Panc1 (cell line): ENCODE measurements at regions not wholly inside any gene's neighbourhood (a gene's known extent, or its start where the extent isn't known, plus 50 kb on each side); places are given as distances from the start of the nearest gene placed in this dataset.
"Not testable (repeated sequence)": the region's sequence is repeated elsewhere in the genome, so short reads cannot be mapped to it uniquely, and the experiment has no call there.

Source experiments
- ATAC-seq: fragments of 200-7000 bp; cut with Tn5 transposase; 2 replicates; pipeline ENCODE4 v1.9.1; 2020; ENCODE audit warnings: mild to moderate bottlenecking, moderate library complexity
- BruUV-seq: library from RNA; stranded (reverse); fragments of 400-500 nt; replicated peaks from 2 replicates; lab custom pipeline; 2021; lab: Mats Ljungman, UMichigan
- CTCF ChIA-PET: fragments of 300-600 bp; sonication (Branson Sonifier 250); formaldehyde crosslinking; loops from one replicate; lab custom pipeline; 2022; ENCODE audit warnings: antibody characterized with exemption; lab: Charles Lee
- POLR2A ChIA-PET: fragments of 300-600 bp; sonication (Branson Sonifier 250); formaldehyde crosslinking; loops from one replicate; lab custom pipeline; 2022; ENCODE audit warnings: antibody characterized with exemption; lab: Charles Lee
- DNase-seq: peaks from one replicate; pipeline ENCODE4 v3.0.0-alpha.2; 2010; ENCODE audit warnings: low read depth, low spot score
- H3K27ac ChIP-seq: 2 replicates; pipeline ENCODE4 v1.5.1; 2011; ENCODE audit warnings: mild to moderate bottlenecking, low read length, inconsistent platforms
- H3K27me3 ChIP-seq: fragments of 200-500 bp; sonication (Bioruptor generic); 2 replicates; pipeline ENCODE4 v1.6.0; 2014; ENCODE audit warnings: low read length, inconsistent platforms; ENCODE audit not compliant: control insufficient read depth, insufficient read depth
- H3K36me3 ChIP-seq: fragments of 200-500 bp; sonication (Bioruptor generic); 2 replicates; pipeline ENCODE4 v1.5.1; 2014; ENCODE audit warnings: inconsistent platforms, mild to moderate bottlenecking, low read length, moderate library complexity; ENCODE audit not compliant: control insufficient read depth, insufficient read depth
- H3K4me1 ChIP-seq: 2 replicates; pipeline ENCODE4 v1.5.1; 2011; ENCODE audit warnings: inconsistent platforms, mild to moderate bottlenecking, low read length, moderate library complexity; ENCODE audit not compliant: control insufficient read depth, insufficient read depth
- H3K4me3 ChIP-seq, 2 experiments: 2 replicates each; pipeline ENCODE4 v1.5.1; 2011 to 2012; ENCODE audit warnings: low read depth in 2 of 2, low read length in 2 of 2, mild to moderate bottlenecking in 2 of 2, inconsistent platforms in 1 of 2, moderate library complexity in 1 of 2
- H3K9me3 ChIP-seq: fragments of 200-500 bp; sonication (Bioruptor generic); 2 replicates; pipeline ENCODE4 v1.5.1; 2014; ENCODE audit warnings: low read depth, mild to moderate bottlenecking, inconsistent platforms, low read length, moderate library complexity; ENCODE audit not compliant: control insufficient read depth, insufficient read depth
- in situ Hi-C: cut with HindIII; loops from 2 replicates; pipeline ENCODE4 v1.10.0; 2016; ENCODE audit warnings: low sequenced_read_pairs, low pct_unique_long_range_greater_than_20kb
- intact Hi-C: fragments of 100-400 bp; cut with micrococcal nuclease; formaldehyde crosslinking; loops from one replicate; pipeline ENCODE4 v1.10.0; 2022; ENCODE audit not compliant: unreplicated experiment

GRCh38 chr16:29298997-29299396, 107.5 kb downstream of the NPIPB11 start:
- H3K27me3 ChIP-seq, H3K27ac ChIP-seq, H3K36me3 ChIP-seq, POLR2A ChIA-PET, BruUV-seq, H3K4me1 ChIP-seq, ATAC-seq, H3K9me3 ChIP-seq, CTCF ChIA-PET, DNase-seq, in situ Hi-C loops, H3K4me3 ChIP-seq, intact Hi-C loops: not testable (repeated sequence)

- H3K36me3 ChIP-seq, in situ Hi-C loops, BruUV-seq, CTCF ChIA-PET, H3K9me3 ChIP-seq, H3K4me3 ChIP-seq, H3K27ac ChIP-seq, POLR2A ChIA-PET, intact Hi-C loops, H3K27me3 ChIP-seq, DNase-seq, H3K4me1 ChIP-seq, ATAC-seq: not testable (repeated sequence)
Measured at GRCh38 chr16:29298307-29298706, 108.2 kb downstream of the NPIPB11 start.

- H3K36me3 ChIP-seq, intact Hi-C loops, ATAC-seq, CTCF ChIA-PET, BruUV-seq, POLR2A ChIA-PET, H3K27ac ChIP-seq, H3K9me3 ChIP-seq, H3K4me3 ChIP-seq, DNase-seq, H3K4me1 ChIP-seq, in situ Hi-C loops, H3K27me3 ChIP-seq: not testable (repeated sequence)
Measured at GRCh38 chr16:29297809-29298177, 108.7 kb downstream of the NPIPB11 start.

GRCh38 chr16:29297144-29297808, 109.2 kb downstream of the NPIPB11 start:
- intact Hi-C loops, H3K9me3 ChIP-seq, DNase-seq, BruUV-seq, POLR2A ChIA-PET, H3K27ac ChIP-seq, CTCF ChIA-PET, H3K4me3 ChIP-seq, H3K36me3 ChIP-seq, H3K4me1 ChIP-seq, ATAC-seq, in situ Hi-C loops, H3K27me3 ChIP-seq: not testable (repeated sequence)

- H3K9me3 ChIP-seq, H3K27ac ChIP-seq, ATAC-seq, BruUV-seq, DNase-seq, in situ Hi-C loops, H3K4me1 ChIP-seq, H3K4me3 ChIP-seq, H3K27me3 ChIP-seq, intact Hi-C loops, POLR2A ChIA-PET, H3K36me3 ChIP-seq, CTCF ChIA-PET: not testable (repeated sequence)
Measured at GRCh38 chr16:29296176-29296575, 110.3 kb downstream of the NPIPB11 start.

GRCh38 chr16:29294951-29295795, 111.3 kb downstream of the NPIPB11 start:
- BruUV-seq, H3K36me3 ChIP-seq, POLR2A ChIA-PET, H3K9me3 ChIP-seq, H3K27ac ChIP-seq, CTCF ChIA-PET, ATAC-seq, H3K27me3 ChIP-seq, in situ Hi-C loops, DNase-seq, intact Hi-C loops, H3K4me3 ChIP-seq: not testable (repeated sequence)
- H3K4me1 ChIP-seq = peaks cover 10% of the 10 kb centered on the region

GRCh38 chr16:29294400-29294933, 112.0 kb downstream of the NPIPB11 start:
- H3K27me3 ChIP-seq, DNase-seq, intact Hi-C loops, in situ Hi-C loops, BruUV-seq, H3K9me3 ChIP-seq, ATAC-seq, H3K27ac ChIP-seq, CTCF ChIA-PET, H3K4me3 ChIP-seq, H3K36me3 ChIP-seq, POLR2A ChIA-PET: not testable (repeated sequence)
- H3K4me1 ChIP-seq = peaks cover 11% of the 10 kb centered on the region
